SU-DHL-6 (cell line): ENCODE measurements at regions not wholly inside any gene's neighbourhood (a gene's known extent, or its start where the extent isn't known, plus 50 kb on each side); places are given as distances from the start of the nearest gene placed in this dataset.

Experiments
- H2AFZ ChIP-seq: fragments of 200-600 bp; sonication (generic); 2 replicates; pipeline ENCODE4 v1.6.1; 2014; ENCODE audit warnings: low read depth, mild to moderate bottlenecking, moderate library complexity, mixed read lengths, antibody characterized with exemption, low read length; ENCODE audit not compliant: severe bottlenecking
- H3F3A ChIP-seq: fragments of 200-600 bp; shearing (Covaris generic); 2 replicates; pipeline ENCODE4 v1.6.0; 2016; ENCODE audit warnings: antibody characterized with exemption, mild to moderate bottlenecking; ENCODE audit not compliant: insufficient read depth
- H3K27ac ChIP-seq: fragments of 200-600 bp; sonication (generic); 2 replicates; pipeline ENCODE4 v1.5.1; 2016; ENCODE audit warnings: low read depth, mild to moderate bottlenecking, low read length, moderate library complexity, mixed read lengths
- H3K27me3 ChIP-seq: fragments of 200-600 bp; sonication (generic), shearing (Covaris generic); 2 replicates; pipeline ENCODE4 v1.6.0; 2014; ENCODE audit warnings: mild to moderate bottlenecking, low read length
- H3K36me3 ChIP-seq: fragments of 200-600 bp; sonication (generic); 2 replicates; pipeline ENCODE4 v1.6.1; 2014; ENCODE audit warnings: mild to moderate bottlenecking, low read length, mixed read lengths
- H3K4me2 ChIP-seq: fragments of 300-600, 200-600 bp; shearing (Covaris generic), sonication (generic); 2 replicates; pipeline ENCODE4 v1.6.0; 2014; ENCODE audit warnings: low read length, low read depth, mild to moderate bottlenecking; ENCODE audit not compliant: poor library complexity, severe bottlenecking
- H3K4me3 ChIP-seq: fragments of 200-600 bp; sonication (generic); 2 replicates; pipeline ENCODE4 v1.5.1; 2014; ENCODE audit warnings: antibody characterized with exemption, low read length, mild to moderate bottlenecking, mixed read lengths; ENCODE audit not compliant: insufficient read depth, poor library complexity, severe bottlenecking
- H3K79me2 ChIP-seq: fragments of 200-600 bp; sonication (generic); 2 replicates; pipeline ENCODE4 v1.6.1; 2014; ENCODE audit warnings: mild to moderate bottlenecking, low read length, moderate library complexity; ENCODE audit not compliant: insufficient read depth
- H3K9ac ChIP-seq: fragments of 200-600 bp; sonication (generic); 2 replicates; pipeline ENCODE4 v1.7.0; 2014; ENCODE audit warnings: mild to moderate bottlenecking, low read length
- H3K9me2 ChIP-seq: fragments of 200-600 bp; sonication (generic); replicated peaks from 2 replicates; pipeline ENCODE4 v1.6.1; 2014; ENCODE audit warnings: low read length; ENCODE audit not compliant: insufficient read depth
- H3K9me3 ChIP-seq: fragments of 200-600 bp; sonication (generic); 2 replicates; pipeline ENCODE4 v1.6.1; 2014; ENCODE audit warnings: low read length, mixed read lengths; ENCODE audit not compliant: insufficient read depth
- H4K20me1 ChIP-seq: fragments of 200-600 bp; sonication (generic); 2 replicates; pipeline ENCODE4 v1.6.1; 2014; ENCODE audit warnings: low read depth, mild to moderate bottlenecking, antibody characterized with exemption, low read length, moderate library complexity, mixed read lengths
- CTCF ChIP-seq: fragments of 200-600 bp; sonication (generic); IDR thresholded peaks from one replicate; pipeline ENCODE4 v1.5.1; 2017; ENCODE audit warnings: antibody characterized with exemption, mild to moderate bottlenecking, low read length, moderate library complexity; ENCODE audit not compliant: insufficient read depth, poor library complexity, severe bottlenecking
- EZH2phosphoT487 ChIP-seq: fragments of 200-600 bp; sonication (generic), shearing (Covaris generic); conservative IDR thresholded peaks from 2 replicates; pipeline ENCODE4 v1.6.1; 2018; ENCODE audit warnings: mild to moderate bottlenecking, antibody characterized with exemption, low read length, moderate library complexity, mixed read lengths

- Histone ChIP-seq H3K4me2 (no peak overlapping the region), H3K4me3 (no peak overlapping the region), H3K9me3 (no peaks in the 10 kb centered on the region), H3F3A (no peaks in the 10 kb centered on the region), H3K9ac (no peak overlapping the region), H3K79me2 (no peaks in the 10 kb centered on the region), H3K27ac (no peak overlapping the region), H3K36me3 (no peaks in the 10 kb centered on the region), H4K20me1 (no peaks in the 10 kb centered on the region), H2AFZ (no peak overlapping the region), H3K9me2 (no peaks in the 10 kb centered on the region), H3K27me3 (no peaks in the 10 kb centered on the region)
- no peak for TF ChIP-seq CTCF
Observed at GRCh38 chr1:56050911-56051310, 528.5 kb downstream of the PLPP3 start.

- no peak overlapping the region for H3K27ac ChIP-seq
- no peak overlapping the region for H2AFZ ChIP-seq
- no peaks in the 10 kb centered on the region for H3K36me3 ChIP-seq
- no peak overlapping the region for H3K9ac ChIP-seq
- no peaks in the 10 kb centered on the region for H3K9me3 ChIP-seq
- H3K79me2 ChIP-seq: no peaks in the 10 kb centered on the region
- no peak overlapping the region for H3K4me3 ChIP-seq
- no peak for TF ChIP-seq CTCF
- no peak for TF ChIP-seq EZH2phosphoT487
- H3K27me3 ChIP-seq: no peaks in the 10 kb centered on the region
- H3F3A ChIP-seq: no peaks in the 10 kb centered on the region
- H3K4me2 ChIP-seq: no peak overlapping the region
- no peaks in the 10 kb centered on the region for H4K20me1 ChIP-seq
- H3K9me2 ChIP-seq: 0 out of 2 replicates have a peak, but pooled peaks cover 5% of the 10 kb centered on the region
Observed at GRCh38 chr1:56045477-56045876, 533.9 kb downstream of the PLPP3 start.

GRCh38 chr1:56045062-56045461, 534.3 kb downstream of the PLPP3 start:
- H2AFZ ChIP-seq: no peak overlapping the region
- TF ChIP-seq EZH2phosphoT487: no peak
- no peak for TF ChIP-seq CTCF
- H3K9ac ChIP-seq: no peak overlapping the region
- no peak overlapping the region for H3K4me3 ChIP-seq
- H3K27me3 ChIP-seq: no peaks in the 10 kb centered on the region
- H3K36me3 ChIP-seq: no peaks in the 10 kb centered on the region
- no peaks in the 10 kb centered on the region for H3K79me2 ChIP-seq
- no peaks in the 10 kb centered on the region for H3K9me3 ChIP-seq
- no peak overlapping the region for H3K27ac ChIP-seq
- H3K9me2 ChIP-seq: 0 out of 2 replicates have a peak, but pooled peaks cover 5% of the 10 kb centered on the region
- H3F3A ChIP-seq: no peaks in the 10 kb centered on the region
- H3K4me2 ChIP-seq: no peak overlapping the region
- no peaks in the 10 kb centered on the region for H4K20me1 ChIP-seq
